IMR-90 (cell line): ENCODE measurements at regions not wholly inside any gene's neighbourhood (a gene's known extent, or its start where the extent isn't known, plus 50 kb on each side); places are given as distances from the start of the nearest gene placed in this dataset.

Experiments used
- ATAC-seq: fragments of 200-7000 bp; cut with Tn5 transposase; 2 replicates; pipeline ENCODE4 v1.9.1; 2020; ENCODE audit warnings: low read depth, mild to moderate bottlenecking, moderate library complexity
- BruUV-seq: library from RNA; stranded (reverse); fragments of 400-500 nt; replicated peaks from 2 replicates; lab custom pipeline; 2021; lab: Mats Ljungman, UMichigan
- CTCF ChIA-PET: fragments of 300-600 bp; formaldehyde crosslinking; extraction: SDS; loops from one replicate; lab custom pipeline; 2021; ENCODE audit warnings: antibody characterized with exemption; lab: Yijun Ruan, JAX
- POLR2A ChIA-PET: fragments of 300-600 bp; sonication (Branson Sonifier 250); formaldehyde crosslinking; loops from one replicate; lab custom pipeline; 2022; ENCODE audit warnings: antibody characterized with exemption; ENCODE audit not compliant: unreplicated experiment; lab: Charles Lee
- DNase-seq: peaks from one replicate; pipeline ENCODE4 v3.0.0; 2013
- H2AFZ ChIP-seq: replicated peaks from 2 replicates; pipeline ENCODE3; 2013; ENCODE audit warnings: low read length, mild to moderate bottlenecking; ENCODE audit not compliant: poor library complexity
- H2AK5ac ChIP-seq: 2 replicates; pipeline ENCODE4 v1.6.1; 2013; ENCODE audit warnings: low read depth, low read length, inconsistent platforms
- H2AK9ac ChIP-seq: replicated peaks from 2 replicates; pipeline ENCODE3; 2013; ENCODE audit warnings: mild to moderate bottlenecking, low read depth, low read length, moderate library complexity; ENCODE audit not compliant: poor library complexity
- H2BK120ac ChIP-seq: 2 replicates; pipeline ENCODE4 v1.6.1; 2013; ENCODE audit warnings: low read depth, low read length, inconsistent platforms
- H2BK15ac ChIP-seq: 3 replicates; pipeline ENCODE4 v1.6.1; 2013; ENCODE audit warnings: low read depth, low read length, inconsistent platforms
- H2BK20ac ChIP-seq: 2 replicates; pipeline ENCODE4 v1.6.1; 2013; ENCODE audit warnings: low read depth, mild to moderate bottlenecking, inconsistent platforms, low read length, moderate library complexity
- H2BK5ac ChIP-seq: 2 replicates; pipeline ENCODE4 v1.6.1; 2013; ENCODE audit warnings: mild to moderate bottlenecking, low read depth, low read length, inconsistent platforms; ENCODE audit not compliant: poor library complexity, severe bottlenecking
- H3K14ac ChIP-seq: replicated peaks from 2 replicates; pipeline ENCODE4 v1.6.1; 2013; ENCODE audit warnings: low read depth, low read length, inconsistent platforms
- H3K18ac ChIP-seq: 2 replicates; pipeline ENCODE4 v1.6.1; 2013; ENCODE audit warnings: low read depth, low read length, control low read depth
- H3K23ac ChIP-seq: 2 replicates; pipeline ENCODE4 v1.6.1; 2013; ENCODE audit warnings: low read depth, low read length, inconsistent platforms
- H3K27ac ChIP-seq: 2 replicates; pipeline ENCODE4 v1.5.1; 2013; ENCODE audit warnings: mild to moderate bottlenecking, control low read depth, low read length; ENCODE audit not compliant: insufficient read depth
- H3K27me3 ChIP-seq: 2 replicates; pipeline ENCODE4 v1.6.1; 2013; ENCODE audit warnings: low read length; ENCODE audit not compliant: control insufficient read depth, insufficient read depth
- H3K36me3 ChIP-seq: 2 replicates; pipeline ENCODE4 v1.6.1; 2013; ENCODE audit warnings: low read length, mixed read lengths; ENCODE audit not compliant: control insufficient read depth, insufficient read depth
- H3K4ac ChIP-seq: 2 replicates; pipeline ENCODE4 v1.6.1; 2013; ENCODE audit warnings: low read depth, low read length, inconsistent platforms
- H3K4me1 ChIP-seq: 2 replicates; pipeline ENCODE4 v1.6.1; 2013; ENCODE audit warnings: low read length, mixed read lengths; ENCODE audit not compliant: control insufficient read depth, insufficient read depth
- H3K4me2 ChIP-seq: 2 replicates; pipeline ENCODE4 v1.6.1; 2013; ENCODE audit warnings: low read depth, mild to moderate bottlenecking, control low read depth, low read length, moderate library complexity
- H3K4me3 ChIP-seq: 2 replicates; pipeline ENCODE4 v1.5.1; 2013; ENCODE audit warnings: low read depth, mild to moderate bottlenecking, control low read depth, low read length, moderate library complexity; ENCODE audit not compliant: insufficient read depth
- H3K56ac ChIP-seq: 2 replicates; pipeline ENCODE4 v1.6.1; 2013; ENCODE audit warnings: low read length, inconsistent platforms; ENCODE audit not compliant: insufficient read depth; ENCODE audit errors: extremely low read depth
- H3K79me1 ChIP-seq, 2 experiments: 2 replicates each; pipeline ENCODE4 v1.6.1; 2013; ENCODE audit warnings: low read length in 2 of 2, inconsistent platforms in 1 of 2, low read depth in 1 of 2
- H3K9ac ChIP-seq: 2 replicates; pipeline ENCODE4 v1.6.1; 2013; ENCODE audit warnings: low read depth, low read length, control low read depth
- H3K9me1 ChIP-seq: 2 replicates; pipeline ENCODE4 v1.6.1; 2013; ENCODE audit warnings: low read length, inconsistent platforms; ENCODE audit not compliant: insufficient read depth
- H3K9me3 ChIP-seq: 2 replicates; pipeline ENCODE4 v1.6.1; 2013; ENCODE audit warnings: low read length; ENCODE audit not compliant: control insufficient read depth, insufficient read depth
- H4K20me1 ChIP-seq: 2 replicates; pipeline ENCODE4 v1.6.1; 2013; ENCODE audit warnings: low read length, inconsistent platforms; ENCODE audit not compliant: insufficient read depth
- H4K5ac ChIP-seq: 2 replicates; pipeline ENCODE4 v1.6.1; 2013; ENCODE audit warnings: mild to moderate bottlenecking, low read depth, low read length, control low read depth
- H4K8ac ChIP-seq, 2 experiments: 2 replicates each; pipeline ENCODE4 v1.6.1; 2013; ENCODE audit warnings: low read depth in 2 of 2, low read length in 2 of 2, control low read depth in 1 of 2, inconsistent platforms in 1 of 2
- H4K91ac ChIP-seq: 2 replicates; pipeline ENCODE4 v1.6.1; 2013; ENCODE audit warnings: low read depth, low read length, inconsistent platforms; ENCODE audit not compliant: insufficient read depth
- BHLHE40 ChIP-seq: fragments of 150-350 bp; IDR thresholded peaks from 2 replicates; pipeline ENCODE4 v1.6.1; 2016; ENCODE audit warnings: mild to moderate bottlenecking, low read depth, low read length
- CEBPB ChIP-seq: IDR thresholded peaks from 2 replicates; pipeline ENCODE4 v1.6.1; 2012; ENCODE audit warnings: low read depth, low read length, improper control_type of control experiment
- CHD1 ChIP-seq: IDR thresholded peaks from 2 replicates; pipeline ENCODE4 v1.6.1; 2012; ENCODE audit warnings: low read depth, low read length, improper control_type of control experiment
- CTCF ChIP-seq: conservative IDR thresholded peaks from 2 replicates; pipeline ENCODE4 v1.5.1; 2012; ENCODE audit warnings: mild to moderate bottlenecking, low read depth, low read length, improper control_type of control experiment
- ELK1 ChIP-seq: fragments of 150-350 bp; IDR thresholded peaks from 2 replicates; pipeline ENCODE4 v1.6.1; 2016; ENCODE audit warnings: low read depth, mild to moderate bottlenecking, low read length, moderate library complexity, borderline replicate concordance
- FOS ChIP-seq: fragments of 150-350 bp; IDR thresholded peaks from 2 replicates; pipeline ENCODE4 v1.6.1; 2016; ENCODE audit warnings: low read depth, low read length
- MAFK ChIP-seq: IDR thresholded peaks from 2 replicates; pipeline ENCODE4 v1.6.1; 2012; ENCODE audit warnings: low read depth, low read length, improper control_type of control experiment
- MAZ ChIP-seq: IDR thresholded peaks from 2 replicates; pipeline ENCODE4 v1.6.1; 2012; ENCODE audit warnings: low read depth, mild to moderate bottlenecking, low read length, improper control_type of control experiment, moderate library complexity, borderline replicate concordance
- MXI1 ChIP-seq: IDR thresholded peaks from 2 replicates; pipeline ENCODE4 v1.6.1; 2012; ENCODE audit warnings: low read depth, mild to moderate bottlenecking, low read length, moderate library complexity, borderline replicate concordance
- NFE2L2 ChIP-seq: fragments of 150-350 bp; IDR thresholded peaks from 2 replicates; pipeline ENCODE4 v1.6.1; 2016; ENCODE audit warnings: low read depth, mild to moderate bottlenecking, low read length
- POLR2A ChIP-seq: IDR thresholded peaks from 2 replicates; pipeline ENCODE4 v1.6.1; 2012; ENCODE audit warnings: mild to moderate bottlenecking, low read depth, low read length
- RAD21 ChIP-seq: IDR thresholded peaks from 2 replicates; pipeline ENCODE4 v1.6.1; 2012; ENCODE audit warnings: low read length, improper control_type of control experiment
- RCOR1 ChIP-seq: IDR thresholded peaks from 2 replicates; pipeline ENCODE4 v1.6.1; 2012; ENCODE audit warnings: mild to moderate bottlenecking, low read length, improper control_type of control experiment; ENCODE audit not compliant: insufficient replicate concordance
- RFX5 ChIP-seq: IDR thresholded peaks from 2 replicates; pipeline ENCODE4 v1.8.0; 2012; ENCODE audit warnings: low read depth, mild to moderate bottlenecking, low read length, moderate library complexity
- WGBS, 2 experiments: methylation state at CpG; one replicate each; pipeline versions ENCODE4 v1.1.5 to v1.1.7; 2013; ENCODE audit warnings: missing lambda C conversion rate in 2 of 2; ENCODE audit not compliant: insufficient read length in 1 of 2; ENCODE audit errors: extremely low coverage in 2 of 2; 5-methylcytosine and 5-hydroxymethylcytosine counted together
- dilution Hi-C: fragments of 300-500 bp; cut with HindIII; formaldehyde crosslinking; loops from one replicate; pipeline ENCODE4 v1.14.3; 2018; ENCODE audit warnings: low sequenced_read_pairs; ENCODE audit not compliant: unreplicated experiment
- in situ Hi-C: fragments of 300-500 bp; cut with MboI; formaldehyde crosslinking; loops from 3 replicates; pipeline ENCODE4 v1.14.3; 2019; ENCODE audit warnings: low sequenced_read_pairs, inconsistent platforms, mixed read lengths
- intact Hi-C: fragments of 100-400 bp; cut with micrococcal nuclease; formaldehyde crosslinking; loops from 2 replicates; pipeline ENCODE4 v1.10.0; 2022
- TF ChIP-seq, protein P1 (sequence below): fragments of 150-350 bp; IDR thresholded peaks from 2 replicates; pipeline ENCODE4 v1.6.1; 2017; ENCODE audit warnings: mild to moderate bottlenecking, antibody characterized with exemption, low read length, low read depth

DNA sequence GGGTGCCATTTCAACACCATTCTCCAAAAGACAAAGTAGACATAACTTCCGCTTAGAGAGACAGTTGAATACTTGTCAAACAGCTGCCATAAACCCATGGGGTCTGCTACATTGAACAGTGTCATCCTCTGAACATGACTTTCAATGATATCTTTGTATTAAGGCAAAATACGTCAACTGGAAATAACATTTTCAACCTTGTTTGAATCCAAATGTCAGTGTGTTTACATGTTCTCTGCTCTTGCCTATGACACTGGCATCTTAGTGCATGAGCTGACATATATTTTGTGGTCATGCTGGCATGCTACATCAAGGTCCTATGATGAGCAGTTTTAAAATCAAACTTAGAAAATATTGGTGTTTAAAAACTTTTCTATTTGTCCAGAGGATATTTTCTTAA is 1548.1 kb upstream of the LRRTM1 start:
- Histone ChIP-seq H3K27me3 (no peaks in the 10 kb centered on the region), H3K4ac (no peak overlapping the region), H3K79me1 (no peaks in the 10 kb centered on the region), H3K27ac (no peak overlapping the region), H4K91ac (no peak overlapping the region), H2AK9ac (no peak overlapping the region), H3K36me3 (no peaks in the 10 kb centered on the region), H4K5ac (no peak overlapping the region), H4K20me1 (no peaks in the 10 kb centered on the region), H3K56ac (no peak overlapping the region), H3K9me1 (no peaks in the 10 kb centered on the region), H3K4me2 (no peak overlapping the region), H4K8ac (no peak overlapping the region), H2BK120ac (no peak overlapping the region), H3K23ac (no peak overlapping the region), H2BK15ac (no peak overlapping the region), H2BK20ac (no peak overlapping the region), H3K4me1 (no peaks in the 10 kb centered on the region), H3K14ac (no peak overlapping the region), H2AK5ac (no peak overlapping the region), H3K18ac (no peak overlapping the region), H3K4me3 (no peak overlapping the region), H3K9me3 (peaks cover 7% of the 10 kb centered on the region; the same call in 1 of the 2 replicates), H3K9ac (no peak overlapping the region), H2BK5ac (no peak overlapping the region), H2AFZ (no peak overlapping the region)
- ChIA-PET CTCF (no interaction called here), POLR2A (no interaction called here)
- intact Hi-C loops = no loop called here
- WGBS, 2 experiments = no CpG with 5 or more reads among the region's 2 CpGs
- dilution Hi-C loops = no loop called here
- TF ChIP-seq MAZ = no peak
- no peak for TF ChIP-seq BHLHE40
- no peak for TF ChIP-seq CHD1
- TF ChIP-seq ELK1 = no peak
- no peak for TF ChIP-seq MAFK
- TF ChIP-seq RFX5 = no peak
- TF ChIP-seq RAD21 = no peak
- no peak for TF ChIP-seq POLR2A
- TF ChIP-seq, protein P1, sequence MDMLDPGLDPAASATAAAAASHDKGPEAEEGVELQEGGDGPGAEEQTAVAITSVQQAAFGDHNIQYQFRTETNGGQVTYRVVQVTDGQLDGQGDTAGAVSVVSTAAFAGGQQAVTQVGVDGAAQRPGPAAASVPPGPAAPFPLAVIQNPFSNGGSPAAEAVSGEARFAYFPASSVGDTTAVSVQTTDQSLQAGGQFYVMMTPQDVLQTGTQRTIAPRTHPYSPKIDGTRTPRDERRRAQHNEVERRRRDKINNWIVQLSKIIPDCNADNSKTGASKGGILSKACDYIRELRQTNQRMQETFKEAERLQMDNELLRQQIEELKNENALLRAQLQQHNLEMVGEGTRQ = no peak
- no peak for TF ChIP-seq MXI1
- no peak for TF ChIP-seq CTCF
- no peak for TF ChIP-seq FOS
- no peak for TF ChIP-seq RCOR1
- TF ChIP-seq NFE2L2 = no peak
- TF ChIP-seq CEBPB = no peak
- no peak for DNase-seq
- in situ Hi-C loops = no loop called here
- no TSS peak for BruUV-seq
- ATAC-seq = no peak
